GM18508 (cell line): ENCODE measurements at regions not wholly inside any gene's neighbourhood (a gene's known extent, or its start where the extent isn't known, plus 50 kb on each side); places are given as distances from the start of the nearest gene placed in this dataset.
"Not testable (repeated sequence)": the region's sequence is repeated elsewhere in the genome, so short reads cannot be mapped to it uniquely, and the experiment has no call there.

Source experiments
- ATAC-seq: cut with Tn5 transposase; IDR thresholded peaks from one replicate; pipeline ENCODE4 v1.9.1; 2021; ENCODE audit warnings: moderate number of reproducible peaks; ENCODE audit not compliant: insufficient read depth, unreplicated experiment

- peak; percentile 93 for ATAC-seq
Observed at GRCh38 chr21:25176637-25177412, 430.5 kb downstream of the MRPL39 start.

GRCh38 chr21:25175938-25176337, 431.3 kb downstream of the MRPL39 start:
- ATAC-seq: peak; percentile 42

- no peak for ATAC-seq
Observed at GRCh38 chr21:25171438-25171837, 435.8 kb downstream of the MRPL39 start.

GRCh38 chr21:25170681-25171080, 436.6 kb downstream of the MRPL39 start:
- no peak for ATAC-seq

- no peak for ATAC-seq
Observed at GRCh38 chr21:25169370-25169769, 437.9 kb downstream of the MRPL39 start.

- not testable (repeated sequence) for ATAC-seq
Observed at GRCh38 chr21:25166904-25167303, 440.4 kb downstream of the MRPL39 start.

GRCh38 chr21:25161571-25161970, 445.7 kb downstream of the MRPL39 start:
- no peak for ATAC-seq

- not testable (repeated sequence) for ATAC-seq
Observed at GRCh38 chr21:25155020-25155419, 452.3 kb downstream of the MRPL39 start.

- ATAC-seq: no peak
Observed at GRCh38 chr21:25149022-25149421, 458.3 kb downstream of the MRPL39 start.

- ATAC-seq: no peak
Observed at GRCh38 chr21:25139414-25139813, 467.9 kb downstream of the MRPL39 start.

- ATAC-seq: no peak
Observed at GRCh38 chr21:25133939-25134338, 473.3 kb downstream of the MRPL39 start.

- no peak for ATAC-seq
Observed at GRCh38 chr21:25127811-25128210, 479.5 kb downstream of the MRPL39 start.

- no peak for ATAC-seq
Observed at GRCh38 chr21:25127007-25127406, 480.3 kb downstream of the MRPL39 start.

- ATAC-seq: no peak
Observed at GRCh38 chr21:25126564-25126963, 480.7 kb downstream of the MRPL39 start.

- no peak for ATAC-seq
Observed at GRCh38 chr21:25118648-25119047, 488.6 kb downstream of the MRPL39 start.

- ATAC-seq: peak; percentile 73
Observed at GRCh38 chr21:25115021-25115420, 492.3 kb downstream of the MRPL39 start.

GRCh38 chr21:25107708-25108107, 499.6 kb downstream of the MRPL39 start:
- ATAC-seq: no peak

GRCh38 chr21:25103500-25104207, 503.6 kb downstream of the MRPL39 start:
- ATAC-seq: no peak

- no peak for ATAC-seq
Observed at GRCh38 chr21:25097648-25098047, 509.6 kb downstream of the MRPL39 start.

GRCh38 chr21:25094695-25095094, 512.6 kb downstream of the MRPL39 start:
- no peak for ATAC-seq

GRCh38 chr21:25092441-25093011, 514.8 kb downstream of the MRPL39 start:
- ATAC-seq: no peak
